OCI-LY3 (cell line): ENCODE measurements at regions not wholly inside any gene's neighbourhood (a gene's known extent, or its start where the extent isn't known, plus 50 kb on each side); places are given as distances from the start of the nearest gene placed in this dataset.

Experiments
- H2AFZ ChIP-seq: fragments of 200-600, 300-600 bp; shearing (Covaris generic); 2 replicates; pipeline ENCODE4 v1.6.0; 2014; ENCODE audit warnings: antibody characterized with exemption, low read depth, low read length
- H3K27ac ChIP-seq: fragments of 200-600, 300-600 bp; sonication (generic); 2 replicates; pipeline ENCODE4 v1.5.1; 2014; ENCODE audit warnings: mild to moderate bottlenecking, low read length, moderate library complexity, mixed read lengths
- H3K27me3 ChIP-seq: fragments of 200-600, 300-600 bp; sonication (generic); 2 replicates; pipeline ENCODE4 v1.6.1; 2014; ENCODE audit warnings: low read depth, low read length, mixed read lengths
- H3K36me3 ChIP-seq: fragments of 200-600, 300-600 bp; sonication (generic); replicated peaks from 2 replicates; pipeline ENCODE3; 2014; ENCODE audit warnings: low read depth, low read length, mixed read lengths
- H3K4me1 ChIP-seq: fragments of 300-600, 200-600 bp; sonication (generic); 2 replicates; pipeline ENCODE4 v1.6.1; 2014; ENCODE audit warnings: low read length, mixed read lengths
- H3K4me2 ChIP-seq: fragments of 200-600, 300-600 bp; sonication (generic); 2 replicates; pipeline ENCODE4 v1.6.1; 2014; ENCODE audit warnings: low read length, mixed read lengths
- H3K4me3 ChIP-seq: fragments of 300-600, 200-600 bp; sonication (generic); 2 replicates; pipeline ENCODE4 v1.5.1; 2014; ENCODE audit warnings: antibody characterized with exemption, mild to moderate bottlenecking, low read length, moderate library complexity
- H3K79me2 ChIP-seq: fragments of 300-600, 200-600 bp; shearing (Covaris generic); 2 replicates; pipeline ENCODE4 v1.6.1; 2014; ENCODE audit warnings: mild to moderate bottlenecking, low read length, mixed read lengths
- H3K9ac ChIP-seq: fragments of 300-600, 200-600 bp; shearing (Covaris generic); 2 replicates; pipeline ENCODE4 v1.6.0; 2014; ENCODE audit warnings: mild to moderate bottlenecking, low read length, moderate library complexity
- H3K9me3 ChIP-seq: fragments of 200-600, 300-600 bp; shearing (Covaris generic); 2 replicates; pipeline ENCODE4 v1.6.1; 2014; ENCODE audit warnings: low read length, mixed read lengths; ENCODE audit not compliant: insufficient read depth
- H4K20me1 ChIP-seq: fragments of 200-600, 300-600 bp; sonication (generic); 2 replicates; pipeline ENCODE4 v1.6.1; 2016; ENCODE audit warnings: low read length, mixed read lengths; ENCODE audit not compliant: insufficient read depth
- CTCF ChIP-seq: fragments of 200-600, 300-600 bp; sonication (generic); IDR thresholded peaks from 2 replicates; pipeline ENCODE4 v1.5.1; 2014; ENCODE audit warnings: antibody characterized with exemption, low read length, low read depth
- EZH2phosphoT487 ChIP-seq: fragments of 200-600 bp; shearing (Covaris generic); IDR thresholded peaks from 2 replicates; pipeline ENCODE4 v1.6.1; 2018; ENCODE audit warnings: antibody characterized with exemption, mixed run types, low read depth

GRCh38 chr7:12110425-12110824 is 100.7 kb upstream of the TMEM106B start:
- H3K79me2 ChIP-seq, result no peaks in the 10 kb centered on the region
- no peak overlapping the region for H3K9ac ChIP-seq
- TF ChIP-seq EZH2phosphoT487, result no peak
- TF ChIP-seq CTCF, result no peak
- no peak overlapping the region for H3K27ac ChIP-seq
- H3K4me1 ChIP-seq, result no peaks in the 10 kb centered on the region
- H3K36me3 ChIP-seq, result no peaks in the 10 kb centered on the region
- no peak overlapping the region for H2AFZ ChIP-seq
- H3K4me3 ChIP-seq, result no peak overlapping the region
- H4K20me1 ChIP-seq, result no peaks in the 10 kb centered on the region
- H3K27me3 ChIP-seq, result no peaks in the 10 kb centered on the region
- no peak overlapping the region for H3K4me2 ChIP-seq
- H3K9me3 ChIP-seq, result no peaks in the 10 kb centered on the region

- Histone ChIP-seq H3K79me2 (no peaks in the 10 kb centered on the region), H2AFZ (no peak overlapping the region), H3K4me1 (no peaks in the 10 kb centered on the region), H3K9me3 (no peaks in the 10 kb centered on the region), H4K20me1 (no peaks in the 10 kb centered on the region), H3K9ac (no peak overlapping the region), H3K36me3 (no peaks in the 10 kb centered on the region), H3K4me2 (no peak overlapping the region), H3K27ac (no peak overlapping the region), H3K27me3 (no peaks in the 10 kb centered on the region), H3K4me3 (no peak overlapping the region)
- TF ChIP-seq EZH2phosphoT487 (no peak), CTCF (no peak)
Measured at GRCh38 chr7:12111422-12112405, 99.4 kb upstream of the TMEM106B start.

- no peaks in the 10 kb centered on the region for H3K27me3 ChIP-seq
- no peaks in the 10 kb centered on the region for H4K20me1 ChIP-seq
- H3K27ac ChIP-seq, result no peak overlapping the region
- H3K79me2 ChIP-seq, result no peaks in the 10 kb centered on the region
- no peaks in the 10 kb centered on the region for H3K9me3 ChIP-seq
- no peaks in the 10 kb centered on the region for H3K36me3 ChIP-seq
- no peak overlapping the region for H3K9ac ChIP-seq
- TF ChIP-seq CTCF (no peak), EZH2phosphoT487 (no peak)
- no peak overlapping the region for H3K4me3 ChIP-seq
- no peaks in the 10 kb centered on the region for H3K4me1 ChIP-seq
- H3K4me2 ChIP-seq, result no peak overlapping the region
- no peak overlapping the region for H2AFZ ChIP-seq
Measured at GRCh38 chr7:12117170-12117569, 93.9 kb upstream of the TMEM106B start.

- no peak overlapping the region for H3K9ac ChIP-seq
- H3K27ac ChIP-seq, result no peak overlapping the region
- TF ChIP-seq CTCF (no peak), EZH2phosphoT487 (no peak)
- H3K27me3 ChIP-seq, result no peaks in the 10 kb centered on the region
- H3K9me3 ChIP-seq, result no peaks in the 10 kb centered on the region
- H3K79me2 ChIP-seq, result no peaks in the 10 kb centered on the region
- H3K4me3 ChIP-seq, result no peak overlapping the region
- no peaks in the 10 kb centered on the region for H4K20me1 ChIP-seq
- H2AFZ ChIP-seq, result no peak overlapping the region
- no peaks in the 10 kb centered on the region for H3K4me1 ChIP-seq
- no peak overlapping the region for H3K4me2 ChIP-seq
- no peaks in the 10 kb centered on the region for H3K36me3 ChIP-seq
Measured at GRCh38 chr7:12119620-12120303, 91.3 kb upstream of the TMEM106B start.
